AG20443 (cell line): ENCODE measurements at regions not wholly inside any gene's neighbourhood (a gene's known extent, or its start where the extent isn't known, plus 50 kb on each side); places are given as distances from the start of the nearest gene placed in this dataset.
"Not testable (repeated sequence)": the region's sequence is repeated elsewhere in the genome, so short reads cannot be mapped to it uniquely, and the experiment has no call there.

Experiments
- DNase-seq: peaks from one replicate; pipeline ENCODE4 v3.0.0; 2012; ENCODE audit warnings: low spot score, mixed read lengths

DNA sequence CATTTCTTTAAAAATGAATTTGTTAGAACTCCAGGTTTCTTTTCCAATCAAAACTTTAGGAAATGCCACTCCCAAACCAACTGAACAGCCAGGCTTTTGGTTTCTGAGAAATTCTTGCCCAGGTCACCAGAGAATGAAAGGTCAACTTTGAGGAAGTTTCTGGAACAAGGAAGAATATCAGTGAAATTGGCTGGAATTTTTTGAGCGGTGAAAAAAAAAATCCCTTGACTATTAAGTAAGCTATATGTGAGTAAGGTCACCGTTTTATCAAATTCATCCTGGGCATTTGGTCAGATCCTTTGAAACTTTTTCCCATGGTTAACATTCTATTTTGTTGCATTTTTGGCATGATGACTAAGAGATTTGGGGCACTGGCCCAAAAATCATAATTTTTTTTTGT lies 469.3 kb downstream of the LTN1 start:
- no peak for DNase-seq

DNA sequence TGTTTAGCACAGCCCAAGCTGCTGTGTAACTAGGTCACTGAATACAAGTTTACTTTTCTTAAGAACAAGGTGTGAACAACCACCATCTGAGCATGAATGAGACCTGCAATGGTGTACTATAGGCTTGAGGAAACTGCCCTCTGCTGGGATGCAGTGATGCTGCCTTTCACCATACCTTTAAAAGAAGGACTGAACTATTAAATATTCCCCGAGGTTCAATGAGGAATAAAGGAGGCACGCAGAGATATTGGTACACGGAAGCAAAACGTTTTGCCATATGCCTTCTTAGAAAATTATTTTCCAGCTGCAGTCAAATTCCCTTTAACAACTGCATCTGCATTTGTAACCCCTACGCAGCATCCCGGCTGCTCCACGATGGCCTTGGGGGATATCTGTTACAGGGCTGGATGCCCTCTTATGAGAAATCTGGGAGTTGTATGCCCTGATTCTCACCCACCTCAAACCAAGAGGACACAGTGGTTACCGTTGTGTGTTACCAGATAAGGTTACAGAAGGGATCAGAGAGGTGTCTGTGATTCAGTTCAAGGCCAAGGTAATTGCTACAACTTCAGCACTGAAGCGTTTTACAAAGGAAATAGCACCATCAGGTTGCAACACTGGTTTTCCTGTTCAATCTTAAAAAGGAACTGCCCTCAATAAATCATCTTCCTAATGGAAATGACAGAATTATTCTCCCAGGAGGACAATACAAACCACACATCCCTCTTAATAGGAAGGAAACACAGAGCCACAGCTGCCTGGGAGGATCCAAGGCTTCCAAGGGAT lies 470.5 kb downstream of the LTN1 start:
- peak; percentile 17 for DNase-seq

DNA sequence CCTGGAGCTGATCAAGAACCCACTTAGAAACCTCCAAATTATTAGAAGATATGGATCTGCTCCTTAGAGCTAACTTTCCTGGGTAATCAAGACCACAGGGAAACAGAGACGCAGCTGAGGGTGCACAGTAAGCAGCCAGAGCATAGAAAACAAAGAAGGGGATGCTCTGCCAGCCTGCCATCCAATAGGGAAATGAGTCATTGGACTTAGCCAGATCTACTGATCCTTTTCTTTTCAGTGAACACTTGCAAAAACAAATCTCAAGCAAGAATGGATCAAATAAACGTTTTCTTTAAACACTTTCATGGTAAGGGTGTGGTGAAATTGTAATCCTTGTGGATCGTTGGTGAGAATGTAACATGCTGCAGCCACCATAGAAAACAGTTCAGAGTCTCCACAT lies 474.0 kb downstream of the LTN1 start:
- DNase-seq = no peak

DNA sequence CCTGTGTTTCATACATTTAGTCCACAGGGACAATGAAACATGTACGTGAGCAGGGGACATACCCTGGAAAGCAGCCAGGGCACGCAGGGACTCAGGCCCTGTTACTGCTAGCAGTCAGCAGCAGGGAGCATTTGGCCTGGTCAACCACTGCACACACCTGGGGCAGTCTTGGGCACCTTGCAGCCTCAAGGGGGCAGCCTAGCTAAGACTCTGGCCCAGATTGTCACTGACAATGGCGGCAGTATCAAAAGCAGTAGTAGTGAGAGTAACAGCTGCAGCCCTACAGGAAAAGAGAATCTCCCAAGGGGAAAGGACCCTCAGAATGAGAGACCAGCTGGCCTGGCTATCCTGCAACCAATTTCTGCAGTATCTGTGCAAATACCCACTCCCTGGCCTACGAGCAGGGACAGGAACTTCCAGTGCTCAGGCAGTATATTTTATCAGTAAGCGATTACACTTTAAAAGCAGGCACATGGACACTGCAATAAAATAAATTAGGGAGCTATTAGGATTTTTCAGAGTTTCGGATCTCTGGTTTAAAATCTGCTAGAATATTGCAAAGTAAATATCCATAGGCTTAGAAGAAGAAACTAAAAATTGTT lies 475.6 kb downstream of the LTN1 start:
- DNase-seq = no peak

DNA sequence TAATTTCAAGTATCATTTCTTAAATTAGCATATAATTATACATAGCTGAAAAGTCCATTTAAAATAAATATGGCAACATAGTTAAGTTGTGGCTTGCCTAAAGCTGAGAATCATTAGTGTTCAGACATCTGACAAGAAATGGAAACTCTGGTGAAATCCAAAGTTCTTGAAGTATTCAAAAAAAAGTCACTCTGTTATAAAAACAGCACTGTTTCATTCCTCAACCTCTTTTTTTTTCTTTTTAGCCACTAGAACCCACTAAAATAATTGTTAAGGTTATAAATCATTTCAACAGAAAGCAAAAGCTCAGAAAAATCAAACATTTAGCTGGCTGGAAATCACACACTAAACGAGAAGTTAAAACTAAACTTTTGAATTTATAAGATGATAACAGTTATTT lies 476.7 kb downstream of the LTN1 start:
- DNase-seq = no peak

DNA sequence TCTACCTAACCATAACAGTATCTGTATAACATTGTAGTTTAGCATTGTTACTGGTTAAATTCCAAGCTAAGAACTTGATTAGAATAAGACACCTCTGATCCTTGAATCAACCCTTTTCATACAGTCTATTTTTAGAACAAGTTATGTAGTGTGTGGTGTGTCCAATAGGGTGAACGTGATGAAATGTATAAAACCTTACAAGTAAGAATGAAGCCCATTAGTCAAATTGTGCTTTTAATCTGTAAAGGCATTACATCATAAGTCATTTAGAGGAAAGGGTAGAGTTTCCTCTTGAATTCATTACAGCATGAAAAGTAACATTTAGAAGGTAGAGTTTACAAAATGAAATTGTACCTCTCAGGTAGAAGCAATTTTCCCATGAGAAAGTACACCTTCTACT lies 479.2 kb downstream of the LTN1 start:
- DNase-seq = no peak

DNA sequence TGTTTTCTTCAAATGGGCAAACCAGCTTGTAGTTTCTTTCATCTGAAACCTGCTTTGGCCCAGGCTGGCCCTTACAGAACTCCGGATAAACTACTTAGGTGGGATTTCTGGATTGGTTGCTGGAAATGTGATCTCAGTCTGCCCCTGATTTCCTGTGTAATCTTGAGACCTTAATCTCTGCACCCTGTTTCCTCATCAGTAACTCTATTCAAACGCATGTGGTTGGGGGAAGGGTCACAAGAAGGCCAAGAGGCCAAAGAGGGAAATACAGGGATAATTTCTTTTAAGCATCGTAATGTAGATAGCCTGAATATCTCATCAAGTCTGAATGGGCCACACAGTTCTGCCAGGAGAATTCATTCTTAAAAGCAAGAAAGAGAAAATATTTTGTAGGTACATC lies 483.6 kb downstream of the LTN1 start:
- no peak for DNase-seq

DNA sequence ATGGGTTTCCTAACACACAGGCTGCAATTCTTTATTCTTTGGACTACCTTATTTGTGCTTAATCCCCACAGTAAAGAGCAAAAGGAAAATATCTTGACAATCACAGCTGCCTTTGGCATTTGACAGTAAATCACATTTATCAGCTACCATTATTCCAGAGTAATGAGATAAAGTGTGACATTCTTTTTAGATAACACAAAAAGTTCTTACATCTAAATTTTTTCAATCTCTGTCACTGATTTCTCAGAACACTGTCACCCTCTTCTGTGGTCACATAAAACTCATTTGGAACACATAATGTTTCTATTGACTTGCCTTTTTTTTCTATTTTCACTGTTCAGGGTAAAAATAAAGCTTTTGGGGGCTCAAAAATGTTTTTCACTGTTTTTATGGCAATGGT lies 484.6 kb downstream of the LTN1 start:
- DNase-seq = no peak

DNA sequence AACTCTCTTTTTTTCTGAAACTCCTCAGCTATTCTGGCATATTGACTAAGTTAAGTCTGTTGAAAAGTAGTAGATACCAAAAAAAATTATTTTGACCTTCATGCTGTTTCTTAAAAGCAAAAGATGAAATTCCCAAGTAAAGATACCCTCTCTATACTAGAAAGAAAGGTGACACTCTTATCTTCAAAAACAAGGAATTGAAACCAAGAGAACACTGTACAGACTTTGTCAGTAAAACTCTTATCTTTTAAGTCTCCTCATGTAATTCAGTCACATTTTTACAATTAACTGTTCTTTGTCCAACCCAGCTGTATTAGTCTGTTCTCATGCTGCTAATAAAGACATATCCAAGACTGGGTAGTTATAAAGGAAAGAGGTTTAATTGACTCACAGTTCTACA lies 496.2 kb downstream of the LTN1 start:
- DNase-seq = no peak

DNA sequence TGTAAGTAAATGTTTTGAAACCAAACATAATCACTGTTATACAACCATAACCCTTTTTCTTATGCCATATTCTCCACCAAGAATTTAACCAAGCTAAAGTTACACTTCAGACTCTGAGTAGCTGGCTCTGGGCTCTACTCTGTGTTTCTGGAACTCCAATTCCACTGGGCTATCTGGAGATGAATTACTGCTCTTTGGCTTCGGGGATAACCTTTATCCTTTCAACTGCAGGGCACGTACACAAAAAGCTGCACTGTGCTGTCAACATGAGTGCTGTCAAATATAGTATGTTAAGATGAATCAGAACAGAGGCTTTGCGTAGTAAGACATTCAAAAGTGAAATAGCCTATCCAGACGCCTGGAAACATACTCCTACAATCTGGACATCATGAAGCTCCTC lies 500.6 kb downstream of the LTN1 start:
- no peak for DNase-seq

DNA sequence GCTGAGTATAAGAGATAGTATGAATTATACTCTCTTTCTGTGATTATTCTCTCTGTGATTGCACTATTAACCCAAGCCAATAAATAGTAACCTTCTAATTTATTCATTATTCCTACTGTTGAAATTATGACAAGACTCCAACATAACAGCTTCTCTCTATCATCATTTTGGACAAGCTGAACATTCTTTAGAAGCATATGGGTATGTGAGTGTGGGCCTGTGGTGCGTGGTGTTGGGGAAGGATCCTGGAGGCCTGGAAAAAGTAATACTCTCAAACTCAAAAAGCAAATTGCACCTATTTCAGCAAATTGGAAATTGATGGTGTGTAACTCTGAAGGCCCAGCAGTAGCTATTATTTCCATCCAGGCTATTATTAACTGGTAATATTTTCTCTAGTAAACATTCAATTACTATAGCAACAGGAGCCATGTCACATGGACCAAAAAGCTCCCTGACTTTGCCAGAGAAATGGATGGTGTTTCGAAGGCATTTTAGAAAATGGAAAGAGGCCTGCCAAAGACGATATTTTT lies 502.8 kb downstream of the LTN1 start:
- DNase-seq = no peak

DNA sequence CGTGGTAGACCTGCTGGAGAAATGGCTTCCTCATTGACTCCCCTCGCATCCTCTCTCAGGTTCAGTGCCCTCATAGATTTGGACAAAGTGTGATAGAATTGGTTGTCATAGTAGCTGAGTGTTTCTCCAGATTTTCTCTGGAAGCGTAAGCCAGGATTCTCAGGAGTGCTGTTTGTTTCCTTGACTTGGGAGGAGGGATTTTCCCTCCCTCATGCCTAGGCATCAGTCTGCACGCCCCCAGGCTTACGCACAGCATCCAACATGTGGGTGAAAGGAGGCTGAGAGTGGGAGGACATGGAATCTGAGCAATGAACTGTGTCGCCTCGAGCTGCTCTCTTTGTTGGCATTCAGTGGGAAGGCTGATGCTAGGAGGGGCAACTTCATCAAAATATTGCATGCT lies 503.5 kb downstream of the LTN1 start:
- DNase-seq = no peak

DNA sequence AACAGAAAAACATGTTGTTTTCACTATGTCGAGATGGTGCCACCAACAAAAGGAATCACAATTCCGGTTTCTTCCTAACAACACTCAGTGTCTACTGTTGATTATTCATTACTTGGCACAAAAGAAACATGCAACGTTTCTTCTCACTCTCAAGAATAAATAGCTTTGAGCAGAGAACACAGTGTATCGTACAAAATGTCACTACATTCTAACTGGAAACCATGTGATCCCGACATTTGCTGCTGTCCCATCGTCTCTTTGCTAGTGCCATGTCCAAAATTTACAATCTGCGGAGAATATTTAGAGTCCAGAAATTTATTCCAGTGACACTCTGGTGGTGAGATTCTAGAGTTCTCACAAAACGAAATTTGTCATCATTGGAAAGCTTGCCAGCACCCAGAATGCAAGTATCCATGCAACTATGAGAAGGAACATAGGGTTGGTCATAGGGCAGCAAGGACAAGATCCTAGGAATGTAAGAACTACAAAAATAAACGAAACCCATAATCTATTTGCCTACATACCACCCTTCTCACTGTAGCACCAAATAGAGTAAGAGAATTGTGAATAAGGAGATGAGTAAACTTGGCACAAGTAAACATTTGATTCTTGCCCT lies 505.1 kb downstream of the LTN1 start:
- no peak for DNase-seq

DNA sequence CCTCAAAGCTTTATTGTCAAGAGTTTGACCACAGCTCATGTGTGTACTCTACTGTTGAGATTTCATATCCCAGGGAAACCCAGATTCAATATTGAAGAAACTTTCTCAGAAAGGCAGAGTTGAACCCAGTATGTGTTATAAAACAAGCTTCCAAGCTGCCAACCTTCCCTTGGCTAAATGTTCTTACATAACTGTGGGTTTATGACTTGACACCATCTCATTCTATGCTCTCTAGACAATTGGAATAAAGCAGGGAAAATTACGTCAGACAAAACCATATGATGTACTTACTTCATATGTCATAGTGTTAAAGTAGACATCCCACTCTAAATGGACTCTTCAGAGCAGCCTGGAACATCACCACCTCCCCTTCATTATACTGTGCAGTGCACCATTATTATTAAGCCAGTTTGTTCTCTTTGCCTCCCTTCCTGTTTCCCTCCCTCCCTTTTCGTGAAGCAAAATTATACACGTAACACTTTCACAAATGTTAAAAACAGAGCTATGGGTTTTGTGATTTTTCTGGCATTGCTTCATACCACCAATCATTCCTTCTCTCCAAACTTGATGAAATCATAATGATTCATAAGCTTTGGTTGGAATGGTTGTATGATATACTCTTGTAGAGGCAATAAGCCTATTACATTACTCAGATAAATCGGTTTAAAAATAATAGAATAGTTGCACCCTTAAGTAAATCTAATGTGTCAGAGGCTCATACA lies 507.2 kb downstream of the LTN1 start:
- DNase-seq = peak; percentile 58

DNA sequence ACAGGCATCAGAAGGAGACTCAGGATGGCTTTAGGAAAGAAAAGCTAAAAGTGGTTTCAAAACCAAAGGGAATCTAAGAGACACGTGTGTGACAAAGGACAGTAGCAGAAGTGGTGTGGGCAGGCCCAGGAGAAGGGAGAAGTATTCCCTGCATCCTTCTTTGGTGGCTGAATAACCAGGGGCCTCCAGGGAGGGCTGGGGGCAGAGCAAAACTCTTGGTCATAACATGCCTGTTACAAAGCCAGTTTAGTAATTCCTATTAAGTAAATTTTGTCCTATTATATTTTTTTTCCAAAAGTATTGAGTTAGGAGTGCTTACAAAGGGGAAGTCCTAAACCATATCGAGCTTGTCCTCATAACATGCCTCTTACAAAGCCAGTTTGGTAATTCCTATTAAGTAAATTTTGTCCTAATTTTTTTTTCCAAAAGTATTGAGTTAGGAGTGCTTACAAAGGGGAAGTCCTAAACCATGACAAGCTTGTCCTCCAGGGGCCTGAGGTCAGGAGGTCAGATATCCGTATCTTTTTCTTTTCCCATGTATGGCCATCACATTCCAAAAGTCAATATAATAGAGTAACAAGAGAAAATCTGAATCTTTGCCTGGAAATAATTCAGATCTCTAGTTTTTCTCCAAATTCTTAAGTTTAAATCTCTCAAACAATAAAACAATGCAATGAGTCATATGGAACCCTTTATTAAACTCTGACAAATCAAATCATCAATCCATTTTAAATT lies 509.2 kb downstream of the LTN1 start:
- DNase-seq = no peak

DNA sequence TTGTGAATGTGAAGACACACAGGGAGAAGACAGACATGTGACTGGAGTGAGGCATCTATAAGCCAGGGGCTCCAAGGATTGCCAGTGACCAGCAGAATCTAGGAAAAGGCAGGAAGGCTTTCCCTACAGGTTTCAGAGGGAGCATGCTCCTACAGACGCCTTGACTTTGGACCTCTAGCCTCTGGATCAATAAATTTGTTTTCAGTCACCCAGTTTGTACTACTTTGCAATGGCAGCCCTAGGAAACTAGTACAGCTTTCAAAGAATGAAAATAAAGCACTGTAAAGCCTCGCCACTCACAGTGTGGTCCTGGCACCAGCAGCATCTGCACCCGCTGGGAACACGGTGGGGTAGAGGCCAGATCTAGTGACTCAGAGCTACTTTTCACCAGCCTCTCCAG lies 510.0 kb downstream of the LTN1 start:
- DNase-seq = no peak

DNA sequence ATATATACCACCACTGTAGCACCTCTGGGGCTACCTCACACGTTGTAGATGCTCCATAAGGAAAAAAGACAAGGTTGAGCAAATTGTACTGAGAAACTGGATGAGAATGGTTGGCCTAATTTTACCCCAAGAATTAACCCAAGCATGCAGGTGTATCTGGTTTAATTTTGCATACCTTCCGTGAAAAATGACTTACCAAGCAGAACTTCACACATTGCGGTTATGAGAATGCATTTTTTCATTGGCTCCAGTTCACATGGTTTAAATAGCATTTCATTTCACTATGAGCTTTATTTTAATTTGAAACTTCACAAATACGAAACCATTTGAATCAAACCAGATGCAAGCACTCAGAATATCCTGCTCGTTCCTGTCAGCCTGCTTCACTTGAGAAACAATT lies 512.2 kb downstream of the LTN1 start:
- DNase-seq = no peak

DNA sequence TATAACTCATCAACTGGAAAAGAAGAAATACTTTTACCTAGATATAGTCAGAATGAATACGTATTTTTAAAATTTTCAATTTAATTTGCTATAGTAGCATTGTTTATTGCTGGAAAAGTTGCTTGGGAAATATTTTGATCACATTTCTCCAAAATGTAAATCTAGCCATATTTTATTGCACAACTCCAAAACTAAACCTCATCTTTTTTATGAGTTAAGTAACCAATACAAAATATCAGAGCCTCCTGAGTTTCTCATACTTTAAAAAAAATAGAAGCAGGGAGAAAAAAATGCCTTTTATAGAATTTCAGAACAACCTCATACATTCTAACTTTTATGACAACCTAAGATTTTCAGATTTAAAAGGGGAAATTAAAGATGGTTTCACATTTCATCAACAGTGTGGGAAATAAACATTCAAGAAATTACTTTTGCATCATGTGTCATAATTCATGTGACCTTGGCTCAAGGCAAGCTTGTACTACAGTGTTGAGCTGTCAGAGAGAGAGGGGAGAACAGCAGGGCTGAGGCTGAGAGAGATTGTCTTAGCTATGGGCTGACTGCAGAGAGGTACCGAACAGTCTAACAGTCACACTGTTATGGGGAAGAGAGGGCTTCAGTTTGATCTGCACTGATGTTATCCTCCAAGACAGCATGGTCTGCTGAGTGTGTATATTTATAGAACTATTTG lies 519.0 kb downstream of the LTN1 start:
- peak; percentile 23 for DNase-seq

DNA sequence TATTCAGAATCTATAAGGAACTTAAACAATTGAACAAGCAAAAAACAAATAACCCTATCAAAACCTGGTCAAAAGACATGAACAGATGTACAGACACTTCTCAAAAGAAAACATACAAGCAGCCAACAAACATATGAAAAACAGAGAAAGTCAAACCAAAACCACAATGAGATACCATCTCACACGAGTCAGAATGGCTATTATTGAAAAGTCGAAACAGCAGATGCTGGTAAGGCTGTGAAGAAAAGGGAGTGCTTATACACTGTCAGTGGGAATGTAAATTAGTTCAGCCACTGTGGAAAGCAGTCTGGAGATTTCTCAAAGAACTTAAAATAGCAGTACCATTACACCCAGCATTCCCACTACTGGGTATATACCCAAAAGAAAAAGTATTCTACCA lies 520.1 kb downstream of the LTN1 start:
- not testable (repeated sequence) for DNase-seq

DNA sequence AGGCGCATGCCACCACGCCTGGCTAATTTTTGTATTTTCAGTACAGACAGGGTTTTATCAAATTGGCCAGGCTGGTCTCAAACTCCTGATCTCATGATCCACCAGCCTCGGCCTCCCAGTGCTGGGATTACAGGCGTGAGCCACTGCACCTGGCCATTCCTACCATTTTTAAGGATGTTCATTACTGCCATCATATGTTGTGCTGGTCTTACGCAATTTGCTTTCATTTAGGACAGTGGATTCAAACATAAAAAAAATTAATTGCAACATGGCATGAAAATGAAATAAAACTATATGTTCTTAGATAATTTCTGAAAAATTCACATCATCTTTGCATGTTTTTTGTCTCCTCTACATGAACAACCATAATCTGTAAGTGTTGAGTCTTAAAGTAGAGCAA lies 527.7 kb downstream of the LTN1 start:
- DNase-seq = no peak

DNA sequence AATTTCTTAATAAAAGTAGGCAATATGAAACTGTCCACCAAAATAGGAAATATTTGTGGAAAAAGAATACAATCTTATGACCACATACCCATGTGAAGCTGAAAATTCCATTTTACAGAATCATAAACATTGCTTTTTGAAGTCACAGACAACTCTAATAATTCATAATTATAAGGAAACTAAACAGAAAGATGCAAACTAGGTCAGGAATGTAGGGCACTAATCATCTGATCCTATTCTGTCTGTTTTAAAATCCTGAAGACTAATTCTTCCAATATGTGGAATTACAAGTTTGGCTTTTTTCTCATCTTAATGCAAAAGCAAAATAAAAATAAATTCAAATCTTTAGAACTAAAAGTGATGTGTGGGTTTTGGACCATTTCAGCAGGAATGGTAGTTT lies 528.6 kb downstream of the LTN1 start:
- no peak for DNase-seq
